Eye (tissue), 1 donor: ENCODE measurements at regions not wholly inside any gene's neighbourhood (a gene's known extent, or its start where the extent isn't known, plus 50 kb on each side); places are given as distances from the start of the nearest gene placed in this dataset.
A peak's percentile ranks its signal among the peaks of the same experiment; 100 is the strongest.

Source experiments
- DNase-seq: peaks from one replicate; pipeline ENCODE4 v3.0.0-alpha.2; 2015

DNA sequence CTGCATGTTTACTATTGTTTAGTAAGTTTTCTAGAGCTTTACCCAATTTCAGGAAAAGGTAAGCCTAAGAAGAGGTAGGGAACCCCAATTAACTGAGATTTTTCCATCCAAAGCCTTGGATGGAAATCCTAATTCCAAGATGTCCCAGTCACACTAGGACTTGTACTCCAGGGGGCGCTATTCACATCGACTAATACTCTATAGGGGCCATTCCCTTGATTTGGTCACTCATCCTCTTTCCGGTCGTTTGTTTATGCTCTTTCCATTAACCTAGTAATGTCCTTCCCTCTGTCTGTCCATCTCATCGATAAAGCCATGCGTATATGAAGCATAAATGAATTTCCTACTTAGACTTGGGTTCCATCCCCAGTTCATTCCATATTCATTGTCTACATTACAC lies 80.8 kb upstream of the FUCA2 start:
- DNase-seq: no peak

DNA sequence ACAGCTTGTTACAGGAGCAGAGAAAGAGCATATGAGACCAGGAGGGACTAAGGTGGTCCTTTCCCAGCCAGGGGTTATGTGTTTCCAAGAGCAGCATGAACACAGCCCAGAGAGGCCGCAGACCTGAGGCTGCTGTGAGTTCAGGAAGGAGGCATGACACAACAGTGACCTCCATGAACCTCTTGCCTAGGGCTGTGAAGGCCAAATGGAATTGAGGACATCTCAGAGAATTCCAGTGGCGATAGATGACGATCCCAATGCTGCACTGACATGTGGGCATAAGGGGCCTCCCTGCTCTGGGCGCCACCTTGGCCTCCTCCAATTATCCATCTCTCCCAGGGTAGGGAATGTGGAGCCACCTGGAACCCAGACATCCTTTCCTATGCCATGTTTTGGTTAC lies 79.9 kb upstream of the FUCA2 start:
- DNase-seq: no peak

DNA sequence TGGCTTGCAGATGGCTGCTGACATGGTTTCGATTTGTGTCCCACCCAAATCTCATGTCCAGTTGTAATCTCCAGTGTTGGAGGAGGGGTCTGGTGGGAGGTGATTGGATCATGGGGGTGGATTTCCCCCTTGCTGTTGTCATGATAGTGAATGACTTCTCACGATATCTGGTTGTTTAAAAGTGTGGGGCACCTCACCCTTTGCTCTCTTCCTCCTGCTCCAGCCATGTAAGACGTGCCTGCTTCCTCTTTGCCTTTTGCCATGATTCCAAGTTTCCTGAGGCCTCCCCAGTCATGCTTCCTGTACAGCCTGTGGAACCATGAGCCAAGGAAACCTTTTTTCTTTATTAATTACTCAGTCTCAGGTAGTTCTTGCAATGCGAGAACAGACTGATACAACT lies 77.6 kb upstream of the FUCA2 start:
- DNase-seq: no peak

DNA sequence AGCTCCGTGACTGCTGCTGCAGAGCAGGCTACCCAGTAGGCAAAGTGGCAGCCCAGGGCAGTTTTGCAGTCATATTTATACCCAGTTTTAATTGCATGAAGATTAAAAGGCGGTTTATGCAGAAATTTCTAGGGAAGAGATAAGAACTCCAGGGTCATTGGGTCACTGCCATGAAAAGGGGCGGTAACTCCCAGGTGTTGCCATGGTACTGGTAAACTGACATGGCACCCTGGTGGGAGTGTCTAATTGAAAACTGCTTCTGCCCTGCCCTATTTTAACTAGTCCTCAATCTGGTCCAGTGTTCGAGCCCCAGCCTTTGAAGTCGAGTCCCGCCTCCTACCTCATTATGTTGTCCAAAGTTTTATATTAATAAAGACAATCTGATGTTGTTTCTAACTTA lies 75.0 kb upstream of the FUCA2 start:
- DNase-seq: no peak

DNA sequence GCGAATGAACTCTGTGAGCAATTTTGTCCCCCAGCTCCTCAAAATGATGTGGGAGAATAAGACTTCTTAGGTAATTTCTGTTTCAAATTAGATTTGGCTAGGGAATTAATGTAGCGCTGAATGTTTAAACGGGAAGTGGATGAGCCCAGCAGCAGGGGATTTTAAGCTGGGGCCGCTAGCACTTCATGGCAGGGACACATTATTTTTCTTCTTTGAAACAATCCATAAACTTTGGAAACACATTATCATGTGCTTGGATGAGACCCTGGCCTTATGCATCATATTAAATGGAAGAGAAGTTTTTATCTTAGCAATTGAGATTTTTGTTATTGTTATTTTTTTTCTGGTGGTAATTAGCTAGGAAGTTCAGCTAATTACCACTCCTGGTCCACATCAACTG lies 74.2 kb upstream of the FUCA2 start:
- no peak for DNase-seq

DNA sequence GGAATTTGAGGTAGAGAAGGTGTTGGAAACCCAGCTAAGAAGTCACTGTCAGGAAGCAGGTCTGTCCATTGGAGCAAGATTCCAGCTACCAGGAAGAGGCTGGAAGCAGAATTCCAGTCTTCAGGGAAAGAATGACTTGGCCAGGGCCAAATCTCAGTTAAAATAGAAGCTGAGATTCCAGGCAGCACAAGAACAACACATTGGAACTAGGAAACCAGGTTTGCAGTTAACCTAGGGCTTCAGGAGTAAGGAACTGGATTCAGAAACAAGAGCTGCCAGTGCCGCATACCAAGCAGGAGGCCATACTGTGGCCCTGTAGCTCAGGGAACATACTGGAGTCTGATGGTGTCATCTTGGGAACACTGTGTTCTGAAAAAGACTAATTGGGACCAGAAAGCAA lies 73.7 kb upstream of the FUCA2 start:
- no peak for DNase-seq

DNA sequence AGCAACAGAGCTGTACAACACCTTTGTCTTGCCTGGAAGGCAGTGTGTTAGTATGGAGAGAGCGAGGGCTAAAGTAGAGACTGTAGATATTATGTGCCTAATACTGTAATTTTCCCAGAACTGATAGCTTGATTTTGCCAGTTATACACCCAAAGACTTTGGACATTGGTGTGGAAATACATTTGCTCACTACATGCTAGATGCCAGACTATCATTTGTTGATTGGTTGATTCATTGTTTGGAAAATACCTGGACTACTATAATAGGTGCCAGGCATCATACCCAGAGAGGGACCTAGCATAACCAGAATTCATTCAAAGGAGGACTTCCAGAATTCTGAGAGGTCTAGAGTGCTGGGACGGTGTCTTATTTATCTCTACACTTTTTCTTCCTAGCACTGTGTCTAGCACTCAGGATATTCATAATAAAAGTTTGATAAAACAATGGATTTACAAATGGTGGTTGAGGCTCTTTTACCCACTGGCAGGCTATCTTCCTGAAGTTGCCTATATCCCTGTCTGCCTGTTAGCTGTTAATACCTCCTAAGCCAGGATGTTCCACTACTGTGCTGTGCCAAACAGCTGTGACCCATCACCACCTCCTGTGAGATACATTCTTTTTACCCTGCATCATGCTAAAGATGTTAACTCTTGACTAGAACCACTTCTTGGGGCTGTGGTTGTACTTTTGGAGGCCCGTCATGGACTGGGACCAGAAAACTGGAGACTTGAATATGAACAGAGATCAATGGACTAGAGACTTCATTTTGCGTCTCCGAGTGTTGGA lies 72.2 kb upstream of the FUCA2 start:
- no peak for DNase-seq

DNA sequence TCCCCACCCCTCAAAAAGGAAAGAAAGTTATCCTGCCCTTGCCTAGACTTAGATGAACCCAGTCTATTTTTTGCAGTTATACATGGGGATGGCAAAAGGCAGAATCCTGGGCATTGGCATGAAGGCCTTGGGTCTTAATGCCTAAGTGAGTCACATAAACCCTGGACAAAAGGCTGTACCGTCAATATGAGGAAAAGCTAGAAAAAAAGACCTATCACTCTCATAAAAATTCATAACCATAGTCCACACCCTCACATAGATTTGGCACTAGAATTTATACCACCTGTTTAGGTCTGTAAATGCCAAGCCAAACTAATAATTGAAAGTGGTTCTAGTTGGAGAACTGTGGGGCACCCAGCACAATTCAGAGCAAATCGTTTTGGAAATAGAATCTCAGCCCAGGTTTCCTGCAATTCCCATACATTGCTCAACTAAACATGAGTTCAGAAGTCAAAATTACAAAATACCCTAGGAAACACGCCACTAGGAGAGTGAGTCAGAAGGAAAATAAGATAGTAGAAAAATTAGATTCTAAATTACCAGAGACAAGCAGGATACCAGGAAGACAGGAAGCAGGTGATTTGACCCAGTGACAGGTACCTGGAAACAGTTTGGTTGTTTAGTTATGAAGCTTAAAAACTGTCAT lies 70.4 kb upstream of the FUCA2 start:
- no peak for DNase-seq

DNA sequence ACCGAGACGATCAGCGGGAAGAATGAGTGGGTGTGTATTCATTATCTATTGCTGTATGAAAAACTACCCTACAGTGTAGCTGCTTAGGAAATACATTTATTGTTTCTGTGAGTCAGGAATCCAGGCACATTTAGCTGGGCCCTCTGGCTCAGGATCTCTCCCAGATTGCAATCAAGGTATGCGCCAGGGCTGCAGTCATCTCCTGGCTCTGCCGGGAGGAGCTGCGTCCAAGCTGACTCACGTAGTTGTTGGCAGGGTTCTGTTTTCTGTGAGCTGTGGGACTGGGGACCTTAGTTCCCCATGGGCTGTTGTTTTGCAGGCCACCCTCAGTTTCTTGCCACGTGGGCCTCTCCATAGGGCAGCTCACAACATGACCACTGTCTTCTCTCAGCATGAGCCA lies 68.2 kb upstream of the FUCA2 start:
- DNase-seq: no peak

DNA sequence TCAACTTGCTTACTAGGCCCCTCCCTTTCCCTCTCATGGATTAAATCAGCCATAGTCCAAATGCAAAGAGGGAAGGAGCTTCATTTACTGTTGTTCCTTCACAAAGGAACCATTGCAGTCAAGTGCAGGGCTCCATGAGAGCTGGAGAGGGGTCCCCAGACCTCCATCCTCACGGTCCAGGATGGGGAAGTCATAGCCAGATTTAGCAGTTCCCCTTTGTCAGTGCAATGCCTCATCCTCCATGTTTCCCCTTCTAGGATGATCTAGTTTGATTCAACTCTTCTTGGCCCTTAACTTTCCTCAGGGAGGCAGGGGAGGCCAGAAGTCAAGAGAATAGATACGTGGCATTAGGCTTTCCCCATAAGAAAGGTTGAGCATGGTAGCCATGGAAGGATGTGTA lies 66.5 kb upstream of the FUCA2 start:
- DNase-seq: no peak

DNA sequence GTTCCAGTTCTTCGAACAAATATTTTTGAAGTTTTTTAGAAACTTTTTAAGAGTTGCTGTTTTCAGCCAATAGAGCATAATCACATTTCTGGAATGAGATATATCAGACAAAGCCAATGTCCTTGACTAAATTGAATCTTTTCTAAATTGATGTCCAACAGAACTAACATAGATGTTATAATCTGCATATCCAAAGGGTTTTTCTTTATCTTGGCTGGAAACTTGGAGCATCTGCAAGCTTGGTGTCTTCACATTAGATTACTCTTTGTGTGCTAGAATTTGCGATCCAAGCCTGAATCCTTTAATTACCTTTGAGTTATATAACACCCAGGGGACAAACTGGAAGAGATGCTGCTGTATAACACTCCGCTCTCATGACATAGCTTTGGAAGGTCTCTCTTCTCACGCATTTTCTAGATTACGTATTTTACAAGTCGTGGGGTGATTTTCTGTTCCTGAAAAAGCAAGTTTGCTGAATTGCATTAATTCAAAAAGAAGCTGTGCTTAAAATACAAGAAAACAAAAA lies 64.4 kb upstream of the FUCA2 start:
- no peak for DNase-seq

DNA sequence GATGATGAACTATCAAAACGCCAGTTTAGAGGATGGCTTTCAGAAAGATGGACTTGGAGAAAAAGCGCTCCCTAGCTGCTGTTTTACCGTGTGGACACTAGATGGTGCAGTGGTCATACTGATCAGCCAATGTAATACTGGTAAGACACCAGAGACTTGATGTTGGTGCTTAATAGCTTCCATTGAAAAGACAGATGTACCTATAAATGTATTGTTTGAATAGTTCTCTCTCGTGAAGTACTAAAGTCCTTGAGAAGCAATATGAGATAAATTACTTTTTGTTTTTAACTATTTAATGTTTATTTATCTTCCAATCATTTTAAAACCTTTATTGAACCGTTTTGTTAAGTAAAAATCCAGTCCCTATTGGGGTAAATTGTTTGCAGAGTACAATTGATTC lies 63.9 kb upstream of the FUCA2 start:
- peak; percentile 92 for DNase-seq

DNA sequence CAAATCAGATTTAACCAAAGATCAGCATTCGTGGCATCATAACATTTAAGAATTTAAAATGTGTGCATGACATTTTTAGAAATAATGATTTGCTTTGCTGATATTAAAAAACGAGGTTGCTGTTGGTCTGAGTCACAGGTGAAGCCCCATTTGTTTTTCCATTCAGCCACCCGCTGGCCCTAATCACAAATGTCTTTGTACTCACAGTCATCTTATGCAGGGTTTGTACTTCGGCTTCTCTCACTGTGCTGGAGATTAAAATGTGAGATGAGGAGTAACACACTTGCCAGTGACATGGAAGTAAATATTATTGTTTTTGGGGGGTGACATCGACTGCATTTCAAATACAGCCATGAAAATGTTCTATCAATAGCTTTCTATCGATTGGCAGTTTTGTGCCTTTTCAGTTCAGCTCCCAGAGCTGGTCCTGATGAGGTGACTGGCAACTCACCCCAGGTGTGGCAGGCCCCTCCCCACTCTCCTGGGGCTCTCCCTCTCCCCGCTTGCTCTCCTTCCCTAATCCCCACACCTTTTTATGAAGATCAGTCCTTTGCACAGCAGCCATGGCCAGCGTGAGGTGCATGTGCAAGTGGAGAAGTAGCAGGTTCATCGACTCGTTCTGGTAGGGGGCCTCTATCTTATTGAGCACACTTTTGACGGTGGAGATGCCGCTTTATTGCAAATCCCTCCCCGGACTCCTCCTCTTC lies 58.8 kb upstream of the FUCA2 start:
- DNase-seq: no peak

DNA sequence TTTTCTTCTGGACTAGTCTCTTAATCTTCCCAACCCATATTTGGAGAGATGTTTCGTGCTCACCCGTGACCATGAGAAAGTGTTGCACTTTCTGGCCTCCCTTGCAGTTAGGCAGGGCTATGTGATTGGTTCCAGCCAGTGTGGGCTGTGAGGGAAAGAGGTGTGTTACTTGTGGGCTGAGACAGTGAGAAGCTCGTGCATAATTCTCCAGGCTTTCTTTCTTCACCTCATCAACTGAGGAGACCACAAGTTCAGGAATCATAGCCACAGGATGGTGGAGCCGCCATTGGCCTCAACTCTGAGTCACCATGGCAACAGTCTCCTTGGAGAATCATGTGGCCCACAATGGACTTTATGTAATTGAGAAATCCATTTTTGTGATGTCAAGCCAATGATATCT lies 57.5 kb upstream of the FUCA2 start:
- peak; percentile 21 for DNase-seq

DNA sequence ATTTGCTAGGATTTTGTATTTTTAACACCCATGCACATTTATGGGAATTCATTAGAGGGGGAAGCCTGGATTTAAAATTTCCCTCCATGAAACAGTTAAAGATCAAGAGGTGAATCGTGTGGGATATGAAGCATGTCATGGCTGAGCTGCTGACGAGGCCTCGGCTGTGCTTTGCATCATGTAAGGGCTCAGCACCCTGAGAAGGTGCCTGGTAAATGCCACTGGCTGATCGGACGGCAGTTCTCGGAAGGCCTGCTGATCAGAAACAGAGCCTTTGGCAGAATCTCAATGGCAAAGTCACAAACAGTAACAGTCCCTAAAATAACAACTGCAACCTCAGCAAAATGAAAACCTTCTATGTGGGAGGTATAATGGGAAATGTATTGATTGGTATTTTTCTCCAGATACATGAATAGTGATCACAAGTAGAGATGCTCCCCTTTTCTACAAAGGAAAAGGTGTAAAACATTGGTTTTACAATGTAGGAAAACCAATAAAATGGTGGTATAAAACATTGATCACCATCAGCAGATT lies 53.0 kb upstream of the FUCA2 start:
- no peak for DNase-seq

DNA sequence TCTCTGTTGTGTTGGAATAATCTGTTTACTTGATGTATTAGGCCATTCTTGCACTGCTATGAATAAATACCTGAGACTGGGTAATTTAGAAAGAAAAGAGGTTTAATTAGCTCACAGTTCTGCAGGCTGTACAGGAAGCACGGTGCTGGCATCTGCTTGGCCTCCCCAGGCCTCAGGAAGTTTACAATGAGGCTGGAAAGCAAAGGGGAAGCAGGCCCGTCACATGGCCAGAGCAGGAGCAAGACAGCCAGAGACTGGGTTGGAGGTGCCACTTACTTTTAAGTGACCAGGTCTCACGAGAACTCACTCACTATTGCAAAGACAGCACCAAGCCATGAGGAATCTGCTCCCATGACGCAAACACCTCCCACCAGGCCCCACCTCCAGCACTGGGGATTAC lies 50.6 kb upstream of the FUCA2 start:
- no peak for DNase-seq
